UCSD-AML1 (cell line): ENCODE measurements at regions not wholly inside any gene's neighbourhood (a gene's known extent, or its start where the extent isn't known, plus 50 kb on each side); places are given as distances from the start of the nearest gene placed in this dataset.

Experiments
- DNase-seq: peaks from one replicate; lab custom pipeline; 2025; ENCODE audit not compliant: unreplicated experiment; lab: John Stamatoyannopoulos, UW

DNA sequence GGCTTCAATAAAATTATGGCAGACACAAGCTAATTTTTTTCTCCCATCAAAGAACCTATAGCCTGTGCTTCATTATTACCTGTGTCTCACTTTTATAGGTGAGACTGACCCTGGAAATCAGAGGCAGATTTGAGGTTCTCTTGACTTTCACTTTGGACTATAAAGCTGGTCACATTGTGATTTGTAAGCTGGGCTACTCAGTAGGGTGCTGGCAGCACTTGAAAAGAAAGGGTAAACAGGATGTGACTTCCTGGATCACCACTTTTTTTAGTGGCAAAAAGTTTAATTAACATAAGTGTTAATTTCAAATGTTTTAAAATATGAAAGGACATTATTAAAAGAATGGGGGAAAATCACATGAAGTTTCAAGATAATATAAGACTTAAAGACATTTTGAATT lies 50.6 kb upstream of the GATB start:
- no peak for DNase-seq
